ENCODE measurements at regions not wholly inside any gene's neighbourhood (a gene's known extent, or its start where the extent isn't known, plus 50 kb on each side); places are given as distances from the start of the nearest gene placed in this dataset.

GRCh38 chr1:90612033-90612432 is 105.1 kb downstream of the BARHL2 start:
- no peak for DNase-seq (ENCODE audit: low read depth)
- TF ChIP-seq, protein P1, sequence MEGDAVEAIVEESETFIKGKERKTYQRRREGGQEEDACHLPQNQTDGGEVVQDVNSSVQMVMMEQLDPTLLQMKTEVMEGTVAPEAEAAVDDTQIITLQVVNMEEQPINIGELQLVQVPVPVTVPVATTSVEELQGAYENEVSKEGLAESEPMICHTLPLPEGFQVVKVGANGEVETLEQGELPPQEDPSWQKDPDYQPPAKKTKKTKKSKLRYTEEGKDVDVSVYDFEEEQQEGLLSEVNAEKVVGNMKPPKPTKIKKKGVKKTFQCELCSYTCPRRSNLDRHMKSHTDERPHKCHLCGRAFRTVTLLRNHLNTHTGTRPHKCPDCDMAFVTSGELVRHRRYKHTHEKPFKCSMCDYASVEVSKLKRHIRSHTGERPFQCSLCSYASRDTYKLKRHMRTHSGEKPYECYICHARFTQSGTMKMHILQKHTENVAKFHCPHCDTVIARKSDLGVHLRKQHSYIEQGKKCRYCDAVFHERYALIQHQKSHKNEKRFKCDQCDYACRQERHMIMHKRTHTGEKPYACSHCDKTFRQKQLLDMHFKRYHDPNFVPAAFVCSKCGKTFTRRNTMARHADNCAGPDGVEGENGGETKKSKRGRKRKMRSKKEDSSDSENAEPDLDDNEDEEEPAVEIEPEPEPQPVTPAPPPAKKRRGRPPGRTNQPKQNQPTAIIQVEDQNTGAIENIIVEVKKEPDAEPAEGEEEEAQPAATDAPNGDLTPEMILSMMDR (conservative IDR thresholded peaks at IDR 0.05; ENCODE audit: low read depth, low read length), result no peak
- no peak overlapping the region for H3K4me3 ChIP-seq (ENCODE audit: low read depth, low read length)

DNA sequence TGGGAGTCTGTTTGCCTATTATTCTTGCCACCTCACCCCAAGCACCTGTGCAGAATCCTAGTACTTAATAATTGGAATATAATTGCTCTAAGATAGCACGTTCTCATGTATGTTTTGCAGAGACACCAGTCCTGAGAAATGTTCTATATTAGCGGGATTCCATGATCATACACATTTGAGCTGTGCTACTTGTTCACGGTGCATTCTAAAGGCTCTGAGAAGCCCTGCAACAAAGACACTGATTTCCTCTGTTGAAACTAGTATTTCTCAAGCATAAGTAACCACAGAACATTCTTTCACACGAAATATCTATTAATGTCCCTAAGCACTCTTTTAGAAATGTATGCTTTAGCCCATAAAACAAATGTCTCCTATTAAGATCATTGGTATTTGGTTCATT is 109.4 kb downstream of the BARHL2 start:
- TF ChIP-seq, protein P1 (conservative IDR thresholded peaks at IDR 0.05; ENCODE audit: low read depth, low read length), result no peak
- no peak overlapping the region for H3K4me3 ChIP-seq (ENCODE audit: low read depth, low read length)
- DNase-seq (ENCODE audit: low read depth), result no peak

DNA sequence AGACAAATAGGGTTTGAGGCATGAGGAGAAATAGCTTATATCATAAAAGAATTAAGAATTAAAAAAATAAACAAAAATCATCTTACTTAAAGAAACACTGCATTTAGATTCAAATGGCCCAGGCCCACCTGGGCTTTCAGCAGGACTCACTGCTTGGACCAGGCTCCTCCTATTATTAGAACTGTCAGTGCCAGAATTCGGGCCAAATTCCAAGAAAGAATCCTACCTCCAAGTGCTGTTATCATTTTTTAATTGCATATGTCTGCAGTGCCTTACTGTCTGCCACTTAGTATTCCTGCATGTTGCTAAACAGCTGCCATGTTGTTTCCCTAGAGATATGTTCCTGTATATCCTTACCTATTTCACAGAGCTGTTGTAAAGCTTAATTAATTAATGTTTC is 112.0 kb downstream of the BARHL2 start:
- TF ChIP-seq, protein P1 (conservative IDR thresholded peaks at IDR 0.05; ENCODE audit: low read depth, low read length), result no peak
- no peak overlapping the region for H3K4me3 ChIP-seq (ENCODE audit: low read depth, low read length)
- DNase-seq (ENCODE audit: low read depth), result no peak

DNA sequence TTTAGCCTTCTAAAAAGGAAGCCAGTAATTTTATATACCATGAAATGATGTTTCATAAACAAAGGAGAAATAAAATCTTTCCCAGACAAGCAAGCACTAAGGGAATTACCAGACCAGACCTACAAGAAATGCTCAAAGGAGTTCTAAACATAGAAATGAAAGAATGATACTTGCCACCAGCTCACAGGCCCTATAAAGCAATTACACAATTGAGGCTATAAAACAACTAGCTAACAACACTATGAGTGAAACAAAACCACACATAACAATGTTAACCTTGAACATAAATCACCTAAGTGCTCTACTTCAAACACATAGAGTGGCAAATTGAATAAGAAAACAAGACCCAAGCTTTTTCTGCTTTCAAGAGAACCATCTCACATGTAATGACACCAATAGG is 123.8 kb downstream of the BARHL2 start:
- DNase-seq (ENCODE audit: low read depth), result no peak
- no peak overlapping the region for H3K4me3 ChIP-seq (ENCODE audit: low read depth, low read length)
- TF ChIP-seq, protein P1 (conservative IDR thresholded peaks at IDR 0.05; ENCODE audit: low read depth, low read length), result no peak

GRCh38 chr1:90591970-90592356 is 125.1 kb downstream of the BARHL2 start:
- no peak for DNase-seq (ENCODE audit: low read depth)
- no peak overlapping the region for H3K4me3 ChIP-seq (ENCODE audit: low read depth, low read length)
- TF ChIP-seq, protein P1 (conservative IDR thresholded peaks at IDR 0.05; ENCODE audit: low read depth, low read length), result no peak

- TF ChIP-seq, protein P1 (conservative IDR thresholded peaks at IDR 0.05; ENCODE audit: low read depth, low read length), result no peak
- H3K4me3 ChIP-seq (ENCODE audit: low read depth, low read length), result no peak overlapping the region
- DNase-seq (ENCODE audit: low read depth), result no peak
Measured at GRCh38 chr1:90591355-90591969, 125.6 kb downstream of the BARHL2 start.

DNA sequence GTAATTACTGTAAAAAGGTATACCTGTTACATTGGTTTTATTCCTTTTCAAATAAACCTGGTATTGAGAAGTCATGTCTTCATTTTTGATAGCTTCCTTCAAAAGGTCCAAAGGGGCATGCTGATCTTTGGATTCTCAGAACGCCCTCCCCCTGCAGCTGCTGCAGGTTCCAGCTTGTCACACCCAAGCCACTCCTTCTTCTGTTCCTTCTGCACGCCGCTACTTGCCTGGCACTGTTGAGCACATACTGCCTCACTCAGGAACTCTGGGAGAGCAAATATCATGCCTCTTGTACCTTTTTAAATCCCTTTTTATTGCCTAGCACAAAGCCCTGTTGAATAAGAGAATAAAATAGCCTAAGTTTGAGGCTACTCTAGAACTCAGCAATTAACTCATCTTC is 136.9 kb downstream of the BARHL2 start:
- no peak overlapping the region for H3K4me3 ChIP-seq (ENCODE audit: low read depth, low read length)
- no peak for DNase-seq (ENCODE audit: low read depth)

More for the DNA sequence above, 136.9 kb downstream of the BARHL2 start:
- TF ChIP-seq, protein P1 (conservative IDR thresholded peaks at IDR 0.05; ENCODE audit: low read depth, low read length), result no peak

All from epithelial cell of proximal tubule (primary cell).